HFFc6 (cell line): ENCODE measurements at regions not wholly inside any gene's neighbourhood (a gene's known extent, or its start where the extent isn't known, plus 50 kb on each side); places are given as distances from the start of the nearest gene placed in this dataset.
"Not testable (repeated sequence)": the region's sequence is repeated elsewhere in the genome, so short reads cannot be mapped to it uniquely, and the experiment has no call there.

Source experiments
- DNase-seq: peaks from one replicate; pipeline ENCODE4 v3.0.0-alpha.2; 2018
- H3K27ac Mint-ChIP-seq: 2 replicates; pipeline ENCODE4 v1.8.0; 2020; ENCODE audit warnings: mild to moderate bottlenecking, mixed read lengths
- H3K27me3 Mint-ChIP-seq: 2 replicates; pipeline ENCODE4 v1.8.0; 2021; ENCODE audit warnings: mild to moderate bottlenecking, moderate library complexity, mixed read lengths; ENCODE audit not compliant: insufficient read depth
- H3K36me3 Mint-ChIP-seq: 2 replicates; pipeline ENCODE4 v1.8.0; 2021; ENCODE audit warnings: low read depth, mixed read lengths
- H3K4me1 Mint-ChIP-seq: 2 replicates; pipeline ENCODE4 v1.8.0; 2020; ENCODE audit warnings: low read depth, mixed read lengths
- H3K4me3 Mint-ChIP-seq: 2 replicates; pipeline ENCODE4 v1.8.0; 2020; ENCODE audit warnings: mild to moderate bottlenecking, moderate library complexity, mixed read lengths
- H3K9me3 Mint-ChIP-seq: 2 replicates; pipeline ENCODE4 v1.8.0; 2020; ENCODE audit warnings: mild to moderate bottlenecking, mixed read lengths
- CTCF ChIP-seq: fragments of 200-600 bp; sonication (generic); IDR thresholded peaks from 2 replicates; pipeline ENCODE4 v1.5.0; 2021; ENCODE audit warnings: antibody characterized with exemption, mild to moderate bottlenecking

GRCh38 chr17:73851921-73852320, 207.7 kb upstream of the SDK2 start:
- H3K36me3 Mint-ChIP-seq = peaks cover 6% of the 10 kb centered on the region
- no peaks in the 10 kb centered on the region; the same call in 1 of the 2 replicates for H3K27me3 Mint-ChIP-seq
- no peak overlapping the region for H3K27ac Mint-ChIP-seq
- H3K4me3 Mint-ChIP-seq = no peak overlapping the region
- no peak for DNase-seq
- TF ChIP-seq CTCF = no peak
- peaks cover 61% of the 10 kb centered on the region for H3K9me3 Mint-ChIP-seq
- H3K4me1 Mint-ChIP-seq = no peaks in the 10 kb centered on the region

DNA sequence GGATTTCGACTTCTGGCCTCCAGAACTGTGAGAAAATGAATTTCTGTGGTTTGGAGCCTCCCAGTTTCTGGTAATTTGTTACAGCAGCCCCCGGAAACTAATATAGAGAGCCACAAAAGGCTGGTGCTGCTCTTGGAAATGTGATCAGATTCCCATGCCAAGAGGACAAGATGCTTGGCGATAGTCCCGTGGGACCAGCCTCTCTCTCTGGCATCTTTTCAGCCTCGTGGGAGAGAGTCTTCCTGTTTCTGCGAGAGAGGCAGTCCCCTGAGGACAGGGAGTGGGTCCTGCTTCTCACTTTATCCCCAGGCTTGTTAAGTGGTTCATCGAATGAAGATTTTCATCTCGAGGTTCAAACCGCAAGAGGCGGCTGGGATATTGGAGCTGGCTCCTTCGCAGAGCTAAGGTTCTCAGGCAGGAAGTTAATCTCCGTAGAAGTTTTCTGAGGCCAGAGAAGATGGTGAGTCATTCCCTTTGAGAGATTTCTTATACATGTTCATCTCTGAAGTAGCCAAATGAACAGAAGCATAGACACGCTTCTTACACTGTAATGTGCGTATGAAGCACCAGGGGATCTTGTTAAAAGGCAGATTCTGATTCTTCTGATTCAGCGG, 211.6 kb upstream of the SDK2 start:
- Mint-ChIP-seq H3K4me1 (no peaks in the 10 kb centered on the region), H3K27ac (no peak overlapping the region), H3K27me3 (no peaks in the 10 kb centered on the region; the same call in 1 of the 2 replicates), H3K36me3 (no peaks in the 10 kb centered on the region), H3K9me3 (peaks cover 60% of the 10 kb centered on the region), H3K4me3 (no peak overlapping the region)
- no peak for DNase-seq
- no peak for TF ChIP-seq CTCF

- Mint-ChIP-seq H3K36me3 (no peaks in the 10 kb centered on the region), H3K4me1 (no peaks in the 10 kb centered on the region), H3K27me3 (no peaks in the 10 kb centered on the region; the same call in 1 of the 2 replicates), H3K9me3 (peaks cover 60% of the 10 kb centered on the region), H3K4me3 (no peak overlapping the region), H3K27ac (no peak overlapping the region)
- no peak for TF ChIP-seq CTCF
- no peak for DNase-seq
Observed at GRCh38 chr17:73856556-73856955, 212.3 kb upstream of the SDK2 start.

GRCh38 chr17:73859439-73860008, 215.3 kb upstream of the SDK2 start:
- not testable (repeated sequence) for H3K27ac Mint-ChIP-seq, H3K4me3 Mint-ChIP-seq, H3K4me1 Mint-ChIP-seq, H3K36me3 Mint-ChIP-seq, H3K27me3 Mint-ChIP-seq, DNase-seq
- peaks cover 44% of the 10 kb centered on the region for H3K9me3 Mint-ChIP-seq

DNA sequence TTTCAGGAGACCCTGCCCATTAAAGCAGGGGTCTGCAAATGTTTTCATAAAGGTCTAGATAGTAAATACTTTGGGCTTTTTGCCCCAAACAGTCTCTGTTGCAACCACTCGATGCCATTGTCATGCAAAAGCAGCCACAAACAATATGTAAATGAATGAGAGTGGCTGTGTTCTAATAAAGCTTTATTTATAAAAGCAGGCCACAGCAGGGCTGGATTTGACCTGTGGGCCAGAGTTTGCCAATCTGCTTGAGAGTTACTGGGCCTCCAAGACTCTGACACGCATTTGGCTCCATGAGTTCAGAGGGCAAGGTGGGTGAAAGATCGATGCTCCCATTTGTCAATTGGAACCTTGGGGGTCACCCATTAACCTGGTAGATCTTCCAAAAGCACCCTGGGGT, 217.3 kb upstream of the SDK2 start:
- Mint-ChIP-seq H3K27me3 (no peaks in the 10 kb centered on the region), H3K4me3 (no peak overlapping the region), H3K27ac (no peak overlapping the region), H3K9me3 (peaks cover 54% of the 10 kb centered on the region), H3K36me3 (no peaks in the 10 kb centered on the region), H3K4me1 (no peaks in the 10 kb centered on the region)
- no peak for DNase-seq
- no peak for TF ChIP-seq CTCF

GRCh38 chr17:73863761-73864535, 219.7 kb upstream of the SDK2 start:
- H3K4me1 Mint-ChIP-seq = no peaks in the 10 kb centered on the region
- H3K27me3 Mint-ChIP-seq = no peaks in the 10 kb centered on the region; the same call in 1 of the 2 replicates
- H3K36me3 Mint-ChIP-seq = no peaks in the 10 kb centered on the region
- H3K4me3 Mint-ChIP-seq = no peak overlapping the region
- H3K27ac Mint-ChIP-seq = no peak overlapping the region
- peaks cover 67% of the 10 kb centered on the region for H3K9me3 Mint-ChIP-seq
- TF ChIP-seq CTCF = no peak
- no peak for DNase-seq
